Stomach (tissue), 8 donors: ENCODE measurements at regions not wholly inside any gene's neighbourhood (a gene's known extent, or its start where the extent isn't known, plus 50 kb on each side); places are given as distances from the start of the nearest gene placed in this dataset.

Experiments
- DNase-seq, 2 donors: peaks; one replicate each; pipeline versions ENCODE4 v3.0.0 to v3.0.0-alpha.2; 2013 to 2019
- H3K27ac ChIP-seq, 5 donors: fragments of 200-600 bp in 4 of 5; sonication (generic) in 4 of 5; one replicate each; pipeline ENCODE4 v1.5.1; 2013 to 2019; ENCODE audit warnings: mild to moderate bottlenecking in 1 of 5, moderate library complexity in 1 of 5
- H3K27me3 ChIP-seq, 3 donors: fragments of 200-600 bp; sonication (generic); one replicate each; pipeline ENCODE4 v1.5.1; 2017 to 2019; ENCODE audit warnings: mixed run types in 1 of 3
- H3K36me3 ChIP-seq, 4 donors: fragments of 200-600 bp; sonication (generic); 1 replicate in 3 of 4; 2 replicates in 1 of 4; pipeline ENCODE4 v1.5.1; 2016 to 2019
- H3K4me1 ChIP-seq, 4 donors: fragments of 200-600 bp; sonication (generic); one replicate each; pipeline ENCODE4 v1.5.1; 2016 to 2019
- H3K4me3 ChIP-seq, 4 donors: fragments of 200-600 bp; sonication (generic) in 3 of 4; one replicate each; pipeline ENCODE4 v1.5.1; 2016 to 2019; ENCODE audit warnings: mild to moderate bottlenecking in 1 of 4
- H3K9me3 ChIP-seq, 4 donors: fragments of 200-600 bp; sonication (generic); one replicate each; pipeline ENCODE4 v1.5.1; 2016 to 2019
- EP300 ChIP-seq: sonication (generic); formaldehyde crosslinking; IDR thresholded peaks from one replicate; pipeline ENCODE4 v1.6.1; 2017; ENCODE audit warnings: antibody characterized with exemption
- POLR2A ChIP-seq, 4 donors: fragments of 450-650 bp; IDR thresholded peaks; one replicate each; pipeline ENCODE4 v1.6.1; 2016; ENCODE audit warnings: antibody characterized with exemption in 4 of 4, control low read depth in 2 of 4, mild to moderate bottlenecking in 1 of 4, moderate library complexity in 1 of 4
- POLR2AphosphoS5 ChIP-seq, 3 donors: sonication (generic); formaldehyde crosslinking; IDR thresholded peaks; one replicate each; pipeline ENCODE4 v1.6.1; 2016; ENCODE audit warnings: antibody characterized with exemption in 3 of 3
- WGBS, 5 donors: extraction: QIAGEN DNeasy Blood & Tissue Kit in 3 of 5; methylation state at CpG; one replicate each; pipeline versions ENCODE4 v1.1.5 to v1.1.7; 2013 to 2018; 5-methylcytosine and 5-hydroxymethylcytosine counted together
- intact Hi-C: fragments of 100-400 bp; cut with DNase I; formaldehyde crosslinking; loops from one replicate; pipeline ENCODE4 v1.15.1; 2023; ENCODE audit warnings: low total_unique reads
- TF ChIP-seq, protein P1 (sequence below), 7 experiments: fragments of 450-650 bp in 4 of 7; fragments of 200-600 bp in 3 of 7; sonication (generic) in 3 of 7; IDR thresholded peaks; one replicate each; pipeline ENCODE4 v1.5.1; 2016 to 2019; ENCODE audit warnings: antibody characterized with exemption in 7 of 7, control low read depth in 2 of 7, mild to moderate bottlenecking in 1 of 7
- donor health status: healthy with polysubstance abuse.
- donor health status: Bipolar disorder and iron deficiency.
- donor health status: healthy.

DNA sequence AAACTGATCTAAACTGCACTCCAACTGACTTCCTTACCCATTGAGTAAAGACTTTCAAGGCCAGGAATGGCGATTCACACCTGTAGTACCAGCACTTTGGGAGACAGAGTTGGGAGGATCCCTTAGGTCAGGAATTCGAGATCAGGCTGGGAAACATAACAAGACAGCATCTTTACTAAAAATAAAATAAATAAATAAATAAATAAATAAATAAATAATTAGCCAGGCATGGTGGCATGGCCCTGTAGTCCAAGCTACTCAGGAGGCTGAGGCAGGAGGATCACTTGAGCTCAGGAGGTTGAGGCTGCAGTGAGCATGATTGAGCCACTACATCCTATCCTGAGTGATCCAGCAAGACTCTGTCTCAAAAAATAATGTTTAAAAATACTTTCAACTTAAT is 148.4 kb downstream of the CEMIP2 start:
- intact Hi-C loops = no loop called here
- Histone ChIP-seq H3K27me3 (no peaks in the 10 kb centered on the region), H3K4me3 (no peak overlapping the region), H3K36me3 (no peaks in the 10 kb centered on the region), H3K4me1 (no peaks in the 10 kb centered on the region), H3K27ac (no peak overlapping the region), H3K9me3 (peaks cover 0 to 12% (median 0%) of the 10 kb centered on the region in 4 donors)
- 74 to 87% (median 78%) methylated on average over 2 of the region's 2 CpGs for WGBS, 5 donors
- no peak for DNase-seq
- TF ChIP-seq, protein P1, sequence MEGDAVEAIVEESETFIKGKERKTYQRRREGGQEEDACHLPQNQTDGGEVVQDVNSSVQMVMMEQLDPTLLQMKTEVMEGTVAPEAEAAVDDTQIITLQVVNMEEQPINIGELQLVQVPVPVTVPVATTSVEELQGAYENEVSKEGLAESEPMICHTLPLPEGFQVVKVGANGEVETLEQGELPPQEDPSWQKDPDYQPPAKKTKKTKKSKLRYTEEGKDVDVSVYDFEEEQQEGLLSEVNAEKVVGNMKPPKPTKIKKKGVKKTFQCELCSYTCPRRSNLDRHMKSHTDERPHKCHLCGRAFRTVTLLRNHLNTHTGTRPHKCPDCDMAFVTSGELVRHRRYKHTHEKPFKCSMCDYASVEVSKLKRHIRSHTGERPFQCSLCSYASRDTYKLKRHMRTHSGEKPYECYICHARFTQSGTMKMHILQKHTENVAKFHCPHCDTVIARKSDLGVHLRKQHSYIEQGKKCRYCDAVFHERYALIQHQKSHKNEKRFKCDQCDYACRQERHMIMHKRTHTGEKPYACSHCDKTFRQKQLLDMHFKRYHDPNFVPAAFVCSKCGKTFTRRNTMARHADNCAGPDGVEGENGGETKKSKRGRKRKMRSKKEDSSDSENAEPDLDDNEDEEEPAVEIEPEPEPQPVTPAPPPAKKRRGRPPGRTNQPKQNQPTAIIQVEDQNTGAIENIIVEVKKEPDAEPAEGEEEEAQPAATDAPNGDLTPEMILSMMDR (IDR thresholded peaks at IDR 0.05) = no peak
- TF ChIP-seq POLR2A (IDR thresholded peaks at IDR 0.05) (no peak), POLR2AphosphoS5 (IDR thresholded peaks at IDR 0.05) (no peak), EP300 (no peak)

DNA sequence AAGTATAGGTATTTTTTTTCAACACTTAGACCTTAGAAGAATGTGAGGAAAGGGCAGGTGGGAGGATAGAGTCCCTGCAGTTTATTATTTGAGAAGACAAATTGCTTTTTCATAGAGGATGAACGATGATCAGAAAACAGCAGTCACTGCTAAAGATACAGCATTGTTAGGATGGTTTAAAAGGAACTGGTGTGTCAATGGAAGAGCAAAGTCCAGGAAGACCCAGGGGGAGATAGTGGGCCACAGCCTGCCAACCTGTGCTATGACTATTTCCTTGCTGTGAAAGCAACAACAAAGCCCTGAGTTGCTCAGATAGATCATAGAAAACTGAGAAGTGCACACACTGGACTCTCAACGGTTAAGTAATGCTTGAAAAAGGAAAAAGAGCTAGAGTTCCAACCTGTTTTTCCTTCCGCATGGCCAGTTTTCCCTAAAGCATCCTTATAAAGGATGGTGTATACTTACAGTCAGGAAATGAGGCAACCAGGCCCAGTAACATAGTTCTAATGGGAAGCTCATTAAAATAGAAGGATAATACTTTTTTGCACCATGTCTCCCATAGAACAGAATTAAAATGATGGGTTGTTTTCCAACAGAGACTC is 153.8 kb downstream of the CEMIP2 start:
- H3K27me3 ChIP-seq = no peaks in the 10 kb centered on the region
- DNase-seq = no peak
- no peaks in the 10 kb centered on the region for H3K36me3 ChIP-seq
- H3K4me3 ChIP-seq = no peak overlapping the region
- WGBS, 5 donors = 69 to 81% (median 74%) methylated on average over 3 of the region's 3 CpGs
- intact Hi-C loops = no loop called here
- no peak overlapping the region for H3K27ac ChIP-seq
- TF ChIP-seq POLR2AphosphoS5 (IDR thresholded peaks at IDR 0.05) = no peak
- TF ChIP-seq, protein P1 (IDR thresholded peaks at IDR 0.05) = no peak
- no peak for TF ChIP-seq EP300
- no peak for TF ChIP-seq POLR2A (IDR thresholded peaks at IDR 0.05)
- no peaks in the 10 kb centered on the region for H3K4me1 ChIP-seq
- H3K9me3 ChIP-seq = peaks cover 4 to 12% (median 8%) of the 10 kb centered on the region in 4 donors

DNA sequence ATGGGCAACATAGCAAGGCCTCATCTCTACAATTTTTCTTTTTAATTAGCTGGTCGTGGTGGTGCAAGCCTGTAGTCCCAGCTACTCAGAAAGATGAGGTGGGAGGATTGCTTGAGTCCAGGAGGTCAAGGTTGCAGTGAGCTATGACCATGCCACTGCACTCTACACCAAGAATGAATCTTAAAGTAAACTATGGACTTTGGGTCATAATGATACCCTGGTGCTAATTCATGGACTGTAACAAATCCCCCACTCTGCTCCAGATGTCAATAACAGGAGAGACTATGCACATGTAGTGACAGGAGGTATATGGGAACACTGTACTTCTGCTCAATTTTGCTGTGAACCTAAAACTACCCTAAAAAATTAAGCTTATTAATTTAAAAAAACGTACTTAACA is 155.4 kb downstream of the CEMIP2 start:
- no peaks in the 10 kb centered on the region for H3K27me3 ChIP-seq
- no peaks in the 10 kb centered on the region for H3K36me3 ChIP-seq
- DNase-seq = no peak
- no peaks in the 10 kb centered on the region for H3K4me1 ChIP-seq
- H3K4me3 ChIP-seq = no peak overlapping the region
- peaks cover 4 to 12% (median 8%) of the 10 kb centered on the region in 4 donors for H3K9me3 ChIP-seq
- no peak overlapping the region for H3K27ac ChIP-seq
- 66 to 73% (median 67%) methylated on average over 2 of the region's 2 CpGs for WGBS, 5 donors
- intact Hi-C loops = no loop called here
- no peak for TF ChIP-seq POLR2AphosphoS5 (IDR thresholded peaks at IDR 0.05)
- no peak for TF ChIP-seq POLR2A (IDR thresholded peaks at IDR 0.05)
- TF ChIP-seq EP300 = no peak
- TF ChIP-seq, protein P1 (IDR thresholded peaks at IDR 0.05) = no peak

DNA sequence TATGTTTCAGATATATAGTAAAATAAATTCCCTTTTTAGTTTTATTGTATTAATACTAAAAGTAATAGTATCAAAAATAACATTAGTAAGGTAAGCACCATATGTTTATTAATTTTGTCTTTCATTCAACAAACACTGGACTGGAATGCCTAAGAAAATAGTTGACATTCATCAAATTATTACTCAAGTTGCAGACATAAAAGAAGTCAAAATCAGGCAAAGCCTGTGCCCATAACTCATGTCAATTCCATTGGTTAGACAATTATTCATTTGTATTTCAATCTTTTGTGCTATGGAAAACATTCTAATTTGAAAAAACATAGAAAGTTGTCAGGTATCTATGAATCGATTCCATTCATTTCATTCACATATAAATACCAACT is 158.9 kb downstream of the CEMIP2 start:
- H3K4me1 ChIP-seq = no peaks in the 10 kb centered on the region
- TF ChIP-seq POLR2AphosphoS5 (IDR thresholded peaks at IDR 0.05) (no peak), EP300 (no peak), POLR2A (IDR thresholded peaks at IDR 0.05) (no peak)
- TF ChIP-seq, protein P1 (IDR thresholded peaks at IDR 0.05) = no peak

More for the DNA sequence above, 158.9 kb downstream of the CEMIP2 start:
- peaks cover 0 to 8% (median 5%) of the 10 kb centered on the region in 4 donors for H3K9me3 ChIP-seq
- H3K36me3 ChIP-seq = no peaks in the 10 kb centered on the region
- intact Hi-C loops = no loop called here
- 92 to 99% (median 97%) methylated on average over 1 of the region's 1 CpG for WGBS, 5 donors
- H3K4me3 ChIP-seq = no peak overlapping the region
- no peaks in the 10 kb centered on the region for H3K27me3 ChIP-seq
- H3K27ac ChIP-seq = no peak overlapping the region
- no peak for DNase-seq
